ENCODE measurements at regions not wholly inside any gene's neighbourhood (a gene's known extent, or its start where the extent isn't known, plus 50 kb on each side); places are given as distances from the start of the nearest gene placed in this dataset.
"Not testable (repeated sequence)": the region's sequence is repeated elsewhere in the genome, so short reads cannot be mapped to it uniquely, and the experiment has no call there.

DNA sequence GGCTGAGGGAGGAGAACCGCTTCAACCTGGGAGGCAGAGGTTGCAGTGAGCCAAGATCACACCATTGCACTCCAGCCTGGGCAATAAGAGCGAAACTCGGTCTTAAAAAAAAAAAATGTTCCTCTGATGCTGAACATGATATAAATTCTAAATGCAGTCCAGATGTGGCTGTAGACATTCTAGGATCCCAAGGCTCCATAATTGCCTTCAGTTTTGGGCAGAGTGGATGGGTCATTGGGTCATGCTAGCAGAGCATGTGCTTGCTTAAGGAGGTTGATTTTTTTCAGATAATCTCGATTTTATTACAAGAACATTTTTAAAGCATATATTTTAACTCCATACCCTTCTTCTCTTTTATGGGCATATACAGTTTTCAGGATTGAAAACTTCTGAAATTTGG lies 112.0 kb downstream of the UTRN start:
- no peak for DNase-seq

DNA sequence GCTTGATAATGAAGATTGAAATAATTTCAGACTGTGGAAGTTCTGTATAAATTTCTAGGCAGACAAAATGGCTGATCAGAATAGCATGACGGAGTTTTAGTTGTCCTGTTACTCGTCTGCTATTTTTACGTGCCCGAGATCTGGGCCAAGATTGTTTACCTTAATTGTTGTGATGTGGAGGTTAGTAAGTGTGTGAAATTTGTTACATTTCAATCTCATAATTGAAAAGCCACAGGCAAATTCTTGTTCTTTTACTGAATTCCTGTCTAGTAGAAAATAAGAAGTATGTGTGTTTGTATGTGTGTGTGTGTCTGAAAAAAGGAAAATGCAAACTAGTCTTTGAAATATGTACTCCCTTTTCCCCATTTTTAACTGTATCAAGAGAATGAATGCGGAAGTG lies 115.2 kb downstream of the UTRN start:
- DNase-seq: no peak

DNA sequence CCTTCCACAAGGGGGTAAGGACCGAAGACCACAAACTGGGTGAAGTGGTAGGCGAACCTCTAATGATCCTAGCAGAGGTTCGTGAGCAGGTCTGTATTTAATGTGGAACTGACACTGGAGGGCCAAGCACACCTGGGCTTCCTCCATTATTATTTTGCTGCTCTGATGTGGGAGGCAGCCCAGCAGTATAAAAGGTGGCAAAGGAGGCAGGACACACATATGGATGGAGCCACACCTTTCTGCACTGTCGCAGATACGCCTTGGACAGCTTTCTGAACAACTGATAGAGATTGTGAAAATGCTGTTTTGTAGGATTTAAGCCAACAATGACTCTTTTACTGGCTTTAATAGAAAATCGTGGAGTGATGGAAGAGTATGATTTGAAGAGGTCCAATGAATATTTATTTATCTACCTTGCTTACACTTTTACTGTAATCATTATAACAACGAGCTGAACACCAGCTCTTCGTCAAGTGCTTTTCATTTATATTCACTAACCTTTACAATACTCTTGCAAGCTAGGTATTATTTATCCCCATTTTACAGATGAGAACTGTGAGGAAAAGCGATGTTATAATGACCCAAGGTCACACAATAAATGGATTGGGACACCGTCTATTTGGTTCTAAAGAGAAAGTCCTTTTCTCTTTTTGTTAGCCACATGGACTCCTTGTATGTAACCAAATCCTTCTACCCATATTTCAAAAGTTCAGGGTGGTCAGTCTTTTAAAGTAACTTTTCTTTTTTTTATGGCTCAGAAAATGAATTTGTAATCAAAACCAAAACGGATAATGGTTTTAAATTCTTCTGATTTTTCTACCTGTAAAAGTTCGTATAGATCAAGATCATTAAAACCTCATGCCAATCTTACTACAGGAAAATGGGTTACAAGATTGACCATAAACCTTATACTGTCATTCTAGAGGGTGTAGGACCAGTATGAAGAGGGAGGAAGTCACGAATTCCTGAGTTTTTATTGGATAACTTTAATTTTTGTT lies 116.9 kb downstream of the UTRN start:
- no peak for DNase-seq

DNA sequence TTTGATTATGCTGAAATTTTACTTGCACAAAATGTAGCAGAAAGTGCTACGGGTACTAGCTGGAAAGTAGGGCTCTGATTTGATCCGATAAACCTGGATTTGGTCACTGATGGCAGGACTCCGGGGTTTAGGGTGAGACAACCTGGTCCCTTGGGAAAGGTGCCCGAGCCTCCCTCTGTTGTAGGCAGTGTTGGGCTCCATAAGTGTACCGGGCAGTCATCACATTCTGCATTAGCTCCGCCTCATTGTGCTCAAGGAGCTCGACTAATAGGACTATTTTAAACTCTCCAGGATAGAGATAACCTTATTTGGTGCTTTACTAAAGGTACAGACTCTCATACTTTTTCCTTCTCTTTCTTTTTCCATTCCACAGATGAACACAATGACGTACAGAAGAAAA lies 117.6 kb downstream of the UTRN start:
- no peak for DNase-seq

DNA sequence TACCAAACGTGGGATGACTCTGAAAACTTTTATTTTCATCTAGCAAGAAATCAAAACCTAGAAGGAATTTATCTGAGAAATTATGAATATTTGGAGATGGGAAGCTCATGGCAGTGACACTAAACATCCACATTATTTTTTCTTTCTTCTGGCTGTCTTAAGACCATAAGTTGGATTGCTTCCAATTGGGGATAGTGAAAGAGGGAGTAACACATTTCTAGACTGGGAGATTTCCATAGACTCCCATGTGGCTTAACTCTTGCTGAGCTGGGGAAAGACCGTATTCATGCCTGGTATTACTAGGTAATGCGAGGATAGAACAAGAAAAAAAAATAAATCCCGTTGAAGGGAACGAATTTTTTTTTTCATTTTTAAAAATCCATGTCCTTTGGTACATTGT lies 120.0 kb downstream of the UTRN start:
- DNase-seq: no peak

DNA sequence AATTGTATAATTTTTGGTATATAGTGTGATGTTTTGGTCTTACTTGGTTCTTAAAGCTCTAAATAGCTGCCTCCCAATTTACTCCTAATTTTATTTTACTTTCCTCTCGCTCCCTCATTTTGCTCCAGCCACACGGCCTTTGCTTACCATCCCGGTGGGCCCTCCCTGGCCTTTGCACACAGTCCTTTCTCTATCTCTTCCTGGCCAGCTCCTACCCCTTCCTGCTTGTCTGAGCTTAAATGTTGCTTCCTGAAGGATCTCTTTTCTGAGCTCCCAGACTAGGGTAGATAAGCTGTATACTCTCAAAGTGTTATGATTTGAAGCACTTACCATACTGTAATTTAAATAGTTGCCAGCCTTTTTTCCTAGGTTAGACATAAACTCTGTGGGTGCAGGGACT lies 121.7 kb downstream of the UTRN start:
- DNase-seq: no peak

DNA sequence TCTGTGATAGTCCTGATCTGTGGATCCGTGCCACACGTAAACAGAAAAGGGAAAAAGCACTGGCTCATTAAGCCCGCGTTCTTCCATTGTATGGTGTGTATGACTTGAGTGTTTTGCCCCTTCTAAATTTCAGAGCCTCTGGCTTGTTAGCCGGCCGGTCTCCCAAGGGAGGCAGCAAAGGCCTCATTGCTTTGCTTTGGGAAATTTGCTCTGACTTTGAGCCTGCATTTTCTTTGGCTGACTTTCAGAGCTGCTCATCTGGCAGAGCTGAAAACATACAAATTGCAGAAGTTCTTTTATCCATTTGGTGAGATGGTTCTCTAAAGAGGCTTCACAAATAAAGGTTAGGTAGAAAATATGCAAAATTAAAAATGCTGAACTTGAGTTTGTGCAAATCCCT lies 123.0 kb downstream of the UTRN start:
- no peak for DNase-seq

DNA sequence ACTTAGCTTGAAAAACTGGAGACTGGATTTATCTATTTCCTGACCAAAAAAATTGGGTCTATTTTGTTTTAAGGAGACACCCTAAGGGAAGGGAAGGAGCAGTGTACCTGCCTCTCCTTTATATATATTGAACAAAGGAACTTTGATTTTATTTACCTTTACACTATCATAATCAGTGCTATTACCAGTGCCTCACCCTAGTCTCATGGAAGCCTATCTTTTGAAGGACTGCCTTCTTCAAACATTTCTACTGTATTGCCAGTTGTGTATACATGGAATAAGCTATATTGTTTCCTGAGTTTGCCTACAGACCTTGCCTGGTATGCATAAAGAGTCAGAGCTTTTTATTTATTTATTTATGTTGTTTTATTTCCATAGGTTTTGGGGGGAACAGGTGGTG lies 124.9 kb downstream of the UTRN start:
- no peak for DNase-seq

DNA sequence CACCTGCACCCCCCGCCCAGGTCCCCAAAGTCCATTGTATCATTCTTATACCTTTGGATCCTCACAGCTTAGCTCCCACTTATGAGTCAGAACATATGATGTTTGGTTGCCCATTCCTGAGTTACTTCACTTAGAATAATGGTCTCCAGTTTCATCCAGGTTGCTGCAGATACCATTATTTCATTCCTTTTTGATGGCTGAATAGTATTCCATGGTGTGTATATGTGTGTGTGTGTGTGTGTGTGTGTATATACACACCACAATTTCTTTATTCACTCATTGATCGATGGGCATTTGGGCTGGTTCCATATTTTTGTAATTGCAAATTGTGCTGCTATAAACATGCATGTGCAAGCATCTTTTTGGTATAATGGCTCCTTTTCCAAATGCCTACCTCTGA lies 125.4 kb downstream of the UTRN start:
- not testable (repeated sequence) for DNase-seq

DNA sequence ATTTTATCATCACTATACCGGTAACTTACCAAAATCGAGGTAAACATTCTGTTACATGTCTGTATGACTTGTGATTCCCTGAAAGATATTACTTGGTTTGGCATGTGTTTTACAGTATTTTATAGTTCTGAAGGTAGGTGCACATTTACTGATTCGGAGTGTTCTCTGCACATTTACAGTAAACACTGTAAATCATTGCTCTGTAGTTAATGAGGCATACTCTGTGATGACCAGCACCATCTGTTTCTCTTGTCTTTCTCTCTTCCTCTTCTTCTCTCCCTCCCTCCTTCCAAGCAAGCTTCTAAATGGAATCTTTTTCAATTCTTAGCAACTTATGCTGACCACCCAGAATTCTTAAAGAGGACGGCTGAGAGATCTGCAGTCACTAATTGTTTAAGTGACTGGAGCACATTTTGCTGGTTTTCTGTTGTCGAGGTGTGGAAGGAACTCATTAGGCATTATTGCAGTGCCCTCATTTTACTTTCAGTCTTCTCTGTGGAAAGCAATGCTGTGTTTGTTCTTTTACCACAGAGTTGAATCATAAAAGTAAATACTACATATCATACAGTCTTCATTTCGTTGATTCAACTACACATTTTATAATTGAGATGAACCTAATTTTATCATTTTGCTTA lies 126.5 kb downstream of the UTRN start:
- DNase-seq: no peak

DNA sequence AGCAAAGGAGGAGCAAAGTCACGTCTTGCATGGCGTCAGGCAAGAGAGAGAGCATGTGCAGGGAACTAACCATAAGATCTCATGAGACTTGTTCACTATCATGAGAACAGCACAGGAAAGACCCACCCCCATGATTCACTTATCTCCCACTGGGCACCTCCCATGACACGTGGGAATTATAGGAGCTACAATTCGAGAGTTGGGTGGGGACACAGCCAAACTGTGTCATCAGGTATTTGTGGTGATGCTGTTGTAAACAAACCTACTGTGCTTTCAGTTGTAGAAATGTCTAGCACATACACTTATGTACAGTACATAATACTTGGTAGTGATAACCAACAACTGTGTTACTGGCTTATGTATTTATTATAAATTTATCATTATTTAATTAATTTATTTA lies 128.3 kb downstream of the UTRN start:
- no peak for DNase-seq

DNA sequence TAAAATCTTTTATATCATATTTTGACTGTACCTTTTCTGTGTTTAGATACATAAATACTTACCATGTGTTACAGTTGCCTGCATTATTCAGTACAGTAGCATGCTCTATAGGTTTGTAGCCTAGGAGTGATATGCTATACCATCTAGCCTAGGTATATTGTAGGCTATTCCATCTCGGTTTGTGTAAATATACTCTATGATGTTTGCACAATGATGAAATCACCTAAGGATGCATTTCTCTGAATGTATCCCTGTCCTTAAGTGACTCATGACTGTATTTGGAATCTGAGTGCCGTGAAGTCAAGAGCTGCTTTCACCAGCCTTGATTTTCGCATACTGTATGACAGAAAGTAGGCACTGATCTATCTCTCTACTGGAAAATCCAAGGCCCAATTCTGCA lies 129.9 kb downstream of the UTRN start:
- no peak for DNase-seq

DNA sequence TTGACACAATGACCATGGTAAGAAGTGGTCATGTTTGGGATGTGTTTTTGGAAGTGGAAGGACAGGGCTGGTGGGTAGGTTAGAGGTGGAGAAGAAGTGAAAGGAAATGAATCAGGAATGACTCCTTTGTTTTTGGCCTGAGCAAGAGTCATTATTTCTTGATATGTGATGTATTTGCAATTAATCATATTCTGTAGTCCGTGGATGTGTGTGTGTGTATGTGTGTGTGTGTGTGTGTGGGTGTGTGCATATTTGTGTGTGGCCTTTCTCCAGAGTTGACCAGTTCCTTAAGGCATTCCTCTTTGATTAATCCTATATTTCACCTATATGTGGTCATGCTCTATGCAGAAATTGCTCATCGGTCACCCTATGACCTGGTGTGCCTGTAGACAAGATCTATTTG lies 130.7 kb downstream of the UTRN start:
- DNase-seq: no peak

DNA sequence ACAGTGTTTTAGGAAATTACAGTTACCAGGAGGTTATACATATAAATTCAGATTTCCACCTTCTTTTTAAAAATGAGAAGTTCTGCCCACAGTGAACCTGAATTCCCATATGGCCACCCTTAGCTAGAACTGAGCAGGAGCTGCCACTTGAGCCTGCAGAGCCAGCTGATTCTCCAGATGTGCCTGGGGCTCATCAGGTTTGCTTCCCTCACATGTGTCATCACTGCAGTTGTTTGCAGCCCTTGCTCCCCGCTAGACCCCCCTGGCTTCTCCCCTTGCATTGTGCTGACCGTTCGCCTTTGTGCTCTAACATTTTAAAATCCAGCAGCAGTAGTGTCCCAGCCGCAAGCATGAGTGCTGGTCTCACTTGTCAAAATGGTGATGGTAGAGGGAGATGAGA lies 131.1 kb downstream of the UTRN start:
- DNase-seq: no peak

DNA sequence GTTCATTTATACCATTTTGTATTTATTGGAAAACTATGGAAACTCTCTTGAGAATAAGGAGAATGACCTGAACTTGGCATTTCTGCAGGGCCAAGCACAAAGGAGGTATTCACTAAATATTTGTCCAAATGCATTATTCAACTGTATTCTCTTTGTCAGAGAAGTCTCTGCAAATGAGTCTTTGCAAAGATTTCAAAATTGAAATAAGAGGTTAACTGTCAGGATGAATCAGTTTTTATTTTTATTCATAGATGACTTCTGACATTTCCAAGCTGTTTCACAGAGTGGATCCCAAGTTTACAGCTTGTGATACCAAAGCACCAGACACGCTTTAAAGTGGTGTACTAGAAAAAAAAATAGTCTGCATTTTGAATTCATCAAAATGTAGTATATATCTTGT lies 131.6 kb downstream of the UTRN start:
- no peak for DNase-seq

DNA sequence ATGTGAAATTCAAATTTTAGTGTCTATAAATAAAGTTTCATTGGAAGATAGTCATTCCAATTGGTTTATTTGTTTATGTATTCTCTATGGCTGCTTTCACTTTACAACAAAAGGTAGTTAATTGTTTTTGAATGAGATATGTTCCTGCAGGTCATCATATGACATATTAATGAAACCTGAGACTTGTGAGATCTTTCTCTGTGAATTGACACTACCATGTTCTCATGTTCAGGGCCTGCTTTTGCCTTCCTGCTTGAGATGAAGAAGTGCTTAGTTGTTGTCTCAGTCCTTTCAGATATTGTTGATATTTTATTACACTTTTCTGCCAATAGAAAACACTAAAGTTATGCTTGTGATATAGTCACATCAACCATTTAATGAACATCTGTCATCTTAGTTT lies 132.5 kb downstream of the UTRN start:
- DNase-seq: no peak

DNA sequence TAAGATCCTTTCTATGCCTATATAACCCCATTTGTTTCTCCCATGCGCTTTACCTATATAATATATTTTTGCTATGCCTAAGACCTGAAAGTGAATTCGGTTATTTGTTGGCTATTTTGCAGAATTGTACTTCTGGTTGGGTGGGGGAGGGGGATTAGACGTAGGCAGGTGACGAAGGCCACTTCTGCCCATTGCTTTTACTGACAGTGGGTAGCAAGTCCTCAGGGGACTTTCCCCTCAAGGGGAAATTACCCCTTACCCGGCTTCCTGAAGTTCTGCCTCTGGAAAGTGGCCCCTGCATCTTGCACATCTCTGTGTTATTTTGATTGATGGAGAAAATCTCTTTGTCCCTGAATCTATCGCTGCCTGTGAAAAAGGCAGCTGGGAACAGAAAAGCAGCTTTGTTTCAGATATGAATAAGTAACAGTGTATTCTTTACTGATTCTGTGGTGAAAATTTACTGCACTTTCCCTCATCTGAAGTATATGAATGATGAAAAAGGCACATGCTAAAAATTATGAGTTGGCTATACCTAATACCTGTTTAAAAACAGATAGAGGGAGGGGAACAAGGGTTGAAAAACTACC lies 133.9 kb downstream of the UTRN start:
- DNase-seq: no peak

DNA sequence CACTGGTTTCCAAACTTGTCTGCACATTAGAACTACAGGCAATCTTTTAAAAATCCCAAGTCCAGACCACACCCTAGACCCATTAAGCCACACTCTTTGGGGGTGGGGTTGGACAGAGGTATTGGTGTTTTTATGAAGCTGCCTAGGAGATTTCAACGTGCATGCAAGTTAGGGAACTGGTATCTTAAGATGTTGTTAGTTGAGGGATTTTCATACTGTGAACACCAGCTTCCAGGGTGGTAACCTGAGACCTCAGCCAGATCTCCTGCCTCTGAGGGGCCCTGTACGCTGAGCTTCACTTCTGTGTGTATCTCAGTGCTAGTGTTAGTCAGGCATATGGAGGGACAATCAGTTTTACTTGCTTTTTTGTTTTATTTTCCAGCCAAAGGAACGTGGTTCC lies 138.0 kb downstream of the UTRN start:
- DNase-seq: no peak

DNA sequence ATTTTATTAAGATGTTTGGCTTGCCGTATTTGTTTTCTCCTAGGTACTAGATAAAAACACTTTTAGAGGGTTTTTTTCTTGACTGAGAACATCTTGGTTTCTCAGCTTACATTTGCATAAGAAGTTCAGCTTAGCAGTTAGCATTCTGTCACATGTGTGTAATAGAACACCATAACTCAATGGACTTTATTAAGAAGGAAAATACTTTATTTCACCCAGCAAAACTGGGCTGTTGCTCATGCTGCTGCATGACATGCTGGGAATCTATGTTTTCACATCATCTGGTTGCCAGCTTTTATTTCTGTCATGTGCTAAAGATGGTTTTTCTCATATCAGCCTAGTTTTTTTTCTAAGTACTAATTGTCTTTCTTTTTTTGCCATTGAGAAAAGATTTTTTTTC lies 144.6 kb downstream of the UTRN start:
- no peak for DNase-seq

DNA sequence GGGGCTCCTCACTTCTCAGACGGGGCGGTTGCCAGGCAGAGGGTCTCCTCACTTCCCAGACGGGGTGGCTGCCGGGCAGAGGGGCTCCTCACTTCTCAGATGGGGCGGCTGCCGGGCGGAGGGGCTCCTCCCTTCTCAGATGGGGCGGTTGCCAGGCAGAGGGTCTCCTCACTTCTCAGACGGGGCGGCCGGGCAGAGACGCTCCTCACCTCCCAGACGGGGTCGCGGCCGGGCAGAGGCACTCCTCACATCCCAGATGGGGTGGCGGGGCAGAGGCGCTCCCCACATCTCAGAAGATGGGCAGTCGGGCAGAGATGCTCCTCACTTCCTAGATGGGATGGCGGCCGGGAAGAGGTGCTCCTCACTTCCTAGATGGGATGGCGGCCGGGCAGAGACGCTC lies 148.3 kb downstream of the UTRN start:
- not testable (repeated sequence) for DNase-seq

DNA sequence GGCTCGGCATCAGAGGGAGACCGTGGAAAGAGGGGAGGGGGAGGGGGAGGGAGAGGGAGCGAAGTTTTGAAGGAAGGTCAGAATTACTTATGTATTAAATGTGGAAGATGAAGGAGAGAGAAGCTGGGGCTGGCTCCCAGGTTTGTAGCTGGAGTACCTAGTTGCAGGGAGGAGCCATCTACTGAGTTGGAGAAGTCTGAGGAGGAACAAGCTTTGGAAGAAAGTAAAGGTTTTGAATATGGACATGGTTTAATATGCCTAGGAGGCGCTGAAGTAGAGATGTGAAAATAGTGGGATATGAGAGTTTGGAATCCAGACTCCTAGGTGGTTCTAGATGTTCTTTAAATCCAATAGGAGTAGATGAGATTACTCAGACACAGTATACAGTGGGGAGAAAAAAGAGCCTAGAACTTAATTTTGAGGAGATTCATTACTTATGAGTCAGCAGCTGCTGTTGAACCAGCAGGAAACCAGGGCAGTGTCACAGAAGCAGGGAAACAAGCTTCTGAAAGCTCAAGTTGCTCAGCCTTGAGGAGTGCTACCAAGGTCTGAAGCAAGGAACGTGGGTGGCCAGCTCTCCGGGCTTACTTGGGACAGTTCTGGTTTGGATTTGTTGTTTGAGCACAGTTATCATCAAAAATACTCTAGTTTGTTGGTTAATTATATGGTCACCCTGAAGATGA lies 149.3 kb downstream of the UTRN start:
- DNase-seq: no peak

DNA sequence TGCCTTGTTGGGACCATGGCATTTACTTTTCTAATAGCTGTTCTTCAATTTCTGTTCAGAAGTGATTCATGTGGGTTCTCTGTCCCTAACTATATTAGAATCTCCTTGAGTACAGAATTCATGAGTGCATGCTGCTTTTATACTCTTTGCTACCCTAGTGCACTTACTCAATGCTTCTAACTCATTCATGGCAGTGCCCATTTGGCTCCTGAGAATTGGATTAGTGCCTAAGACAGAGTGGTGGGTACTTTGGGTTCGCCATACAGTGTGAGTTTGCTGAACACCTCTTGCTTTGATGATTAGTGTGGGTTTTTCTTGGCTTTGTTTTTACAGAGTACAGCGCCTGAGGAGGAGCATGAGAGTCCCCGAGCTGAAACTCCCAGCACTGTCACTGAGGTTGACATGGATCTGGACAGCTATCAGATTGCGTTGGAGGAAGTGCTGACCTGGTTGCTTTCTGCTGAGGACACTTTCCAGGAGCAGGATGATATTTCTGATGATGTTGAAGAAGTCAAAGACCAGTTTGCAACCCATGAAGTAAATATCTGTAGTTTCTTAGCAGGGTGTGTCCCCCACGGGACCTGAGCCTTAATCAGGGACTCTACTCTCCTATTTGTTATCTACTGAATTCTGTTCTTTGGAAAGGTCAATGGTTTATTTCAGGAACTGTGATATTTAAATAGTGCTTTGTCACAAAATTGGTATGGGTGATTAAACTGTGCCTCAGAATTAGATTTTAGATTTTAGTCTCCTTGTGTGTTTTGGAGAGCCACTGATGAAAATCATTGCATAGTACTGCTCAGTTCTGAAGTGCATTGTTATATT lies 150.7 kb downstream of the UTRN start:
- no peak for DNase-seq

DNA sequence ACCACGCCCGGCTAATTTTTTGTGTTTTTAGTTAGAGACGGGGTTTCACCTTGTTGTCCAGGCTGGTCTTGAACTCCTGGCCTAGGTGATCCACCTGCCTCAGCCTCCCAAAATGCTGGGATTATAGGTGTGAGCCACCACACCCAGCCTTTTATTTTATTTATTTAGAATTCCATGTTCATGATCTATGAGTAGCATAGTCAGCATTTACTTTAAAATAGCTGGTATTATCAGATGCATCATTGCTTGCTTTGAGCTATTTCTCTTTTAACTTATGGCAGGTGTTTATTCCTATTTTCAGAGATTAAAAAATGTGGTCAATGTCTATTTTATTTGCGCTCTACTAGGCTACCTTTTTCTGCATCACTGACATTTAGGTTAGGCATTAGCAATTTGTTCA lies 152.0 kb downstream of the UTRN start:
- DNase-seq: no peak
